GM12873 (cell line): ENCODE measurements at regions not wholly inside any gene's neighbourhood (a gene's known extent, or its start where the extent isn't known, plus 50 kb on each side); places are given as distances from the start of the nearest gene placed in this dataset.

ENCODE experiments used
- TF ChIP-seq, protein P1 (sequence below): IDR thresholded peaks from 2 replicates; pipeline ENCODE4 v1.5.1; 2012; ENCODE audit warnings: low read depth, mild to moderate bottlenecking, moderate library complexity, low read length, control low read depth; ENCODE audit not compliant: insufficient read depth; ENCODE audit errors: missing control alignments

DNA sequence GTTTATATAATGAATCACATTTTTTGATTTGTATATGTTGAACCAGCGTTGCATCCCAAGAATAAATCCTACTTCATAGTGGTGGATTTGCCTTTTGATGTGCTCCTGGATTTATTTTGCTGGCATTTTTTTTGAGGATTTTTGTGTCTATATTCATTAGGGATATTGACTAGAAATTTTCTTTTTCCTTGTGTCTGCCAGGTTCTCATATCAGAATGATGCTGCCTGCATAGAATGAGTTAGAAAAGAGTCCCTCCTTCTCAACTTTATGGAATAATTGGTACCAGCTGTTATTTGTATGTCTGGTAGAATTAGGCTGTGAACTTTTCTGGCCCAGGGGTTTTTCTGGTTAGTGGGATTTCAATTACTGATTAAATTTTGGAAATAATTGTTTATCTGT, 457.4 kb upstream of the DSEL start:
- TF ChIP-seq, protein P1, sequence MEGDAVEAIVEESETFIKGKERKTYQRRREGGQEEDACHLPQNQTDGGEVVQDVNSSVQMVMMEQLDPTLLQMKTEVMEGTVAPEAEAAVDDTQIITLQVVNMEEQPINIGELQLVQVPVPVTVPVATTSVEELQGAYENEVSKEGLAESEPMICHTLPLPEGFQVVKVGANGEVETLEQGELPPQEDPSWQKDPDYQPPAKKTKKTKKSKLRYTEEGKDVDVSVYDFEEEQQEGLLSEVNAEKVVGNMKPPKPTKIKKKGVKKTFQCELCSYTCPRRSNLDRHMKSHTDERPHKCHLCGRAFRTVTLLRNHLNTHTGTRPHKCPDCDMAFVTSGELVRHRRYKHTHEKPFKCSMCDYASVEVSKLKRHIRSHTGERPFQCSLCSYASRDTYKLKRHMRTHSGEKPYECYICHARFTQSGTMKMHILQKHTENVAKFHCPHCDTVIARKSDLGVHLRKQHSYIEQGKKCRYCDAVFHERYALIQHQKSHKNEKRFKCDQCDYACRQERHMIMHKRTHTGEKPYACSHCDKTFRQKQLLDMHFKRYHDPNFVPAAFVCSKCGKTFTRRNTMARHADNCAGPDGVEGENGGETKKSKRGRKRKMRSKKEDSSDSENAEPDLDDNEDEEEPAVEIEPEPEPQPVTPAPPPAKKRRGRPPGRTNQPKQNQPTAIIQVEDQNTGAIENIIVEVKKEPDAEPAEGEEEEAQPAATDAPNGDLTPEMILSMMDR = no peak

DNA sequence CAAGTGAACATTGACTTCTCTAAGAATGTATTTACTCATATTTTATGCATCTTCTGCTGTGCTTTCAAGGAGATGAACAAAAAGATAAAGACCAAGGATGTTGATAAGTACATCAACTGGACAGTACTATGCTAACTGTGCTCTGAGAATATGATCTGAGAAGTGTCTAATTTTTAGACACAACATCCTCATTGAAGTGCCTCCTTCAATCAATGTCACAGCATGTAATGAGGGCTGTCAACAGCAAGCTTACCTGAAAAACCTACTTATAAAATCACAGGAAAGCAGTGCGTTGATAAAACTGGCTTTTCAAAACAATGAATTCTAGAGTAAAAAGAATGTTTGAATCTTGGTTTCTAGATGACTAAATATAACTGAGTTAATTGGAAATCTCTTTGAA, 452.9 kb upstream of the DSEL start:
- TF ChIP-seq, protein P1 = no peak

DNA sequence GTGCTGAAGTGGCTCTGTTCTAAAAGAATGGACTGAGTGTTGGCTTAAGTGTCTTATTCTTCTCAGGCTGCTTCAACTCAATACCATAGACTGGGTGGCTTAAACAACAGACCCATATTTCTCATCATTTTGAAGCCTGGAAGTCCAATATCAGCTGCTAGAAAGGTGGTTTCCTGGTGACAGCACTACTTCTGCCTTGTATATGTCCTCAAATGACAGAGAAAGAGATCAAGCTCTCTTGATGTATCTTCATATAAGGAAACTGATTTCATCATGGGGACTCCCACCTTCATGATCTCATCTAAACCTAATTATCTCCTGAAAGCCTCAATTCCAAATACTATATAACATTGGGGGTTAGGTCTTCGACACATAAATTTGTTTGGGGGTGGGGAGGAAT, 449.7 kb upstream of the DSEL start:
- TF ChIP-seq, protein P1 = no peak

DNA sequence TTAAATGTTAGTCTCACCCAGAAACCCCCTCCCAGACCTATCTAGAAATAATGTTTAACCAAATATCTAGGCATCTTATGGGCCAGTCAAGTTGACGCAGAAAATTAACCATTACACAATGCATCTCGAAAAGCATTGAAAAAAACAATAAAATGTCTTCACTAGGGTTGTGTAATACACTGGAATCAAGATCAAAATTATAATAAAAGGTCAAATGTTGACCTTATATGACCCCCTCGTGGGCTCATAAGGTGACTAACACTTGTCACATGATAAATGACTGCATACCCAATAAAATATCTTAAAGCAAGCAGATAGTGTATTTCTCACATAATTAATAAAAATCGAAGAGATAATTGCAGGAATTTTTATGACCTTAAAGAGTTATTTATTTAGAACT, 447.9 kb upstream of the DSEL start:
- TF ChIP-seq, protein P1 = no peak

DNA sequence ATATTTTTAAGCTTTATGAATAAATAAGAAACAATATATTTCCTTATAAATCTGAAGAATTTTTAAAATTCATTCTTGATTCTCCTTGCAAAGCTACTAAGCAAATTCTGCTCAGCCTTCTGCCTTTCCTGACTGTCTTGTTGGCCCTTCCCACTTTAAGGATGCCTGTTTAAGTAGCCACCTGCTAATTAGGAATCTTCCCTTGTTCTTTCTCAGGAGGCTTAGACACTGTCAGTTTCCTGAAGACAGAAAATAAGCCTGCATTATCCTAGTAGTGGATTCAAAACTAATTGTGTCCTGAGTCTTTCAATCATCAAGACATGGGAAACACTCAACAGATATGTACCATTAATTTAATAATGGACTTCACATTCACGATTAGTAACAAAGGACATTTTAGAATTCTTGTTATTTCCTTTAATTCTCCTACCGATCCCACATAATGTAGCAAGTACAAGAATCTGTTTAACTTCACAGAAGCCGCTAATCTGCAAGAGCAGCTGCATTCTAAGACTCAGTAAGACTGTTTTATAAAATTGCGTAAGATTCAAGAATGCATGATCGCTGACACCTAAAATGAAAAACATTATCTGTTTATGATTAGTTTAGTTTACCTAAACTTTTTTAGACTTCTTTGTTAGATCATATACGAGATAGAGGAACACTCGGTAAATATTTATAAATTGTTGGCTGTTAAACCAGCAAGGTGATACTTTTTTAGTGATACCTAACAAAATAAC, 445.4 kb upstream of the DSEL start:
- TF ChIP-seq, protein P1 = no peak

DNA sequence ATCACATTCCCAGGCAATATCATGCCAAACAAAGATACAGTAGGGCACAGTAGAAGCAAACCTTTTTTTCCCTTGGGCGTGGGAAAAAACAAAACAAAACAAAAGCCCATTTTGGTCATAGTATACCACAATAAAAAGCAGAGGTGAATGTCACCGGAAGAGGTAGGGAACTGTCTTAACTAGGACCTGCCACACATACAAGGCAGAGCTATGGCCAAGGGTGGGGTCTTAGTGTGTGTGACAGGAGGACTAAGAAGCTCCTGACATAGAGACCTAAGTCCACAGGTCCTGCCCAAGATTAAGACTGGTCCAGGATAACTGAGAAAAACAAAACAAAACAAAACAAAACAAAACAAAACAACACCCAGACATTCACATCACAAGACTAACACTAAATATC, 441.2 kb upstream of the DSEL start:
- TF ChIP-seq, protein P1 = no peak

DNA sequence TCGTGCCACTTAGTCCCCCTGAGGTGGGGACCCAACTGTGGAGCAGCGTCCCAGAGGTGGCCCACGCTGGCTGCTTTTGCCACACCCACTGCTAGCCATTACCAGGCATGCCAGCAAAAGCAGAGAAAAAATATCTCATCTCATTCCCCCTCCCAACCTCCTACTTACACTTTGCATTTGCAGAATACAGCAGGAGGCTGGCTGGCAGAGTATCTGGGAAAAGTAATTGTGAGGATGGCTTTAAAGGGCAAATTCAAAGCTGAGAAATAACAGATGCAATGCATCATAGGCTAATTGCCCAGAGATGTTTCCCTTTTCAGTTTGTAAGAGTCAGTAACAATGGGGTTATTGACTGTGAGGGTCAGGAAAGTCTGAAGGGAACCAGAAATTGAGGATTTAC, 438.1 kb upstream of the DSEL start:
- TF ChIP-seq, protein P1 = no peak
